H1 (cell line): ENCODE measurements at regions not wholly inside any gene's neighbourhood (a gene's known extent, or its start where the extent isn't known, plus 50 kb on each side); places are given as distances from the start of the nearest gene placed in this dataset.

ENCODE experiments used
- EZH2 ChIP-seq: fragments of 200-600 bp; sonication (generic); IDR thresholded peaks from 2 replicates; pipeline ENCODE4 v1.7.1; 2012; ENCODE audit warnings: low read depth, mild to moderate bottlenecking, moderate library complexity, low read length, inconsistent platforms; ENCODE audit not compliant: severe bottlenecking
- SIRT6 ChIP-seq: IDR thresholded peaks from one replicate; pipeline ENCODE4 v1.7.1; 2012; ENCODE audit warnings: low read length, inconsistent platforms

DNA sequence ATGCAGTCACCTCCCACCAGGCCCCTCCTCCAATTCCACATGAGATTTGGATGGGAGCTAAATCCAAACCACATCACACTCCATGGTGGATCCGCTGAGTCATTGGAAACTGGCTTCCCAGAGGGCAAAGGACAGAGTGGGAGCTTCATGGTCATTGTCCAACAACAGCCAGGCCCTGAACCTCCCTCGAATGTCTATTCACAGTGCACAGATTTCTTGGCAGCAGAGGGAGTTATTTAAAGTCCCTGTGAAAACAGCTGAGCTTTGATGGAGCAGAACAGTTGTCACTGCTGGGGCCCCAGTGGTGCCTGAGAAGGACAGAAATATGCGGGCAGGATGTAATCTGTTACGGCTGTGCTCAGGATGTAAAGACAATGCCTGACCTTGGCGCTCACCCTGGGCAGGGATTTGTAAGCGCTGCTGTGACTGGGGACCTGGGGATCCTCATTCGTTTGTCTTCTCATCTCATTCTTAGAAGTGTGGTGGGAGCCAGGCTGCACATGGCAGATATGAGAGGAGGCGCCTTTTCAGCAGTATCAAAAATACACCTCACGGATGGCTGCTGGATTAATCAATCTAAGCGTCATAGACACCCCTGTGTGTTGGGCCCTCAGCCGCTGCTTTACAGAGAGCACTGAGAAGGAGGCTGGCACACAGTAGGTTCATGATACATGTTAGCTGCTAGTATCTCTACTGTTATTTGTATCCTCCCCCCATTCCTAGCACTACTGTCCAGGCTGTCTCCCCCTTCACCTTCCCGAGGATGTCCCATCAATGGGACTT lies 439.4 kb downstream of the PTPRU start:
- TF ChIP-seq EZH2 (no peak), SIRT6 (no peak)
